Neural progenitor cell (in vitro differentiated cells): ENCODE measurements at regions not wholly inside any gene's neighbourhood (a gene's known extent, or its start where the extent isn't known, plus 50 kb on each side); places are given as distances from the start of the nearest gene placed in this dataset.

Experiments
- EZH2 ChIP-seq: fragments of 200-600 bp; sonication (generic); IDR thresholded peaks from 2 replicates; pipeline ENCODE4 v1.6.1; 2017; ENCODE audit warnings: antibody characterized with exemption, mild to moderate bottlenecking, moderate library complexity
- EZH2phosphoT487 ChIP-seq: fragments of 200-600 bp; sonication (generic); IDR thresholded peaks from 2 replicates; pipeline ENCODE4 v1.6.1; 2017; ENCODE audit warnings: antibody characterized with exemption
- TF ChIP-seq, protein P1 (sequence below): fragments of 200-600 bp; sonication (generic); IDR thresholded peaks from 2 replicates; pipeline ENCODE4 v1.5.1; 2017; ENCODE audit warnings: antibody characterized with exemption, mild to moderate bottlenecking

DNA sequence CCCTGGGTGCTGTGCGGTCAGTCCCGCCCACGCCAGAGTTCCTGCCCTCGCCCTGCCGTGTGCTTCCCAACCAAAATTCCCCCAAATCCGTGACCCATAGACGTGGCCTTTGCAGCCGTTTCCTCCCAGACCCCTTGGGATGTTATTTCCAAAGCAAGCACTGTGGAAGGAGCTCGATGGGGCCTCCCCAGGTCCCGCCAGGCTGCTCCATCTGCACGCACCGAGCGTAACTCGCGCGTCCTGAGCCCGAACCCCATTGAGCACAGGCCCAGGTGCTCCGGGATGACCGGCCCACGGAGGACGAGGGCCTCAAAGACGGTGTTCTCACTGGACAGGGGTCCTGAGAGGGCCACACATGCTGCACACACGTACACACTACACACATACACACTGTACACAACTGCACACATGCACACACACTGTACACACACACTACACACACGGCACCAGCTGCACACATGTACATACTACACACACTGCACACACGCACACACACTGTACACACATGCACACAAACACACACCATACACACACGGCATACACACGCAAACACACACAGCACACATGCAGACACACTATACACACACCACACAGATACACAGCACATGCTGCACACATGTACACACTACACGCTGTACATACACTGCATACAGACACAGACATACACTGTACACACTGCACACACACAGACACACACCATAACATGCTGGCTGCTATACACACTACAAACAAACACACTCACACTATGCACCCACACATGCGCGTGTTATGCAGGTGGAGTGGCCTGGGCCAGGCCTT is 431.2 kb upstream of the SALL3 start:
- TF ChIP-seq EZH2phosphoT487 (no peak), EZH2 (no peak)
- TF ChIP-seq, protein P1, sequence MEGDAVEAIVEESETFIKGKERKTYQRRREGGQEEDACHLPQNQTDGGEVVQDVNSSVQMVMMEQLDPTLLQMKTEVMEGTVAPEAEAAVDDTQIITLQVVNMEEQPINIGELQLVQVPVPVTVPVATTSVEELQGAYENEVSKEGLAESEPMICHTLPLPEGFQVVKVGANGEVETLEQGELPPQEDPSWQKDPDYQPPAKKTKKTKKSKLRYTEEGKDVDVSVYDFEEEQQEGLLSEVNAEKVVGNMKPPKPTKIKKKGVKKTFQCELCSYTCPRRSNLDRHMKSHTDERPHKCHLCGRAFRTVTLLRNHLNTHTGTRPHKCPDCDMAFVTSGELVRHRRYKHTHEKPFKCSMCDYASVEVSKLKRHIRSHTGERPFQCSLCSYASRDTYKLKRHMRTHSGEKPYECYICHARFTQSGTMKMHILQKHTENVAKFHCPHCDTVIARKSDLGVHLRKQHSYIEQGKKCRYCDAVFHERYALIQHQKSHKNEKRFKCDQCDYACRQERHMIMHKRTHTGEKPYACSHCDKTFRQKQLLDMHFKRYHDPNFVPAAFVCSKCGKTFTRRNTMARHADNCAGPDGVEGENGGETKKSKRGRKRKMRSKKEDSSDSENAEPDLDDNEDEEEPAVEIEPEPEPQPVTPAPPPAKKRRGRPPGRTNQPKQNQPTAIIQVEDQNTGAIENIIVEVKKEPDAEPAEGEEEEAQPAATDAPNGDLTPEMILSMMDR, result no peak
